GM19468 (cell line): ENCODE measurements at regions not wholly inside any gene's neighbourhood (a gene's known extent, or its start where the extent isn't known, plus 50 kb on each side); places are given as distances from the start of the nearest gene placed in this dataset.

Experiments used
- ATAC-seq: cut with Tn5 transposase; IDR thresholded peaks from one replicate; pipeline ENCODE4 v1.9.1; 2021; ENCODE audit warnings: mild to moderate bottlenecking, moderate library complexity, moderate number of reproducible peaks; ENCODE audit not compliant: unreplicated experiment; ENCODE audit errors: extremely low read depth

DNA sequence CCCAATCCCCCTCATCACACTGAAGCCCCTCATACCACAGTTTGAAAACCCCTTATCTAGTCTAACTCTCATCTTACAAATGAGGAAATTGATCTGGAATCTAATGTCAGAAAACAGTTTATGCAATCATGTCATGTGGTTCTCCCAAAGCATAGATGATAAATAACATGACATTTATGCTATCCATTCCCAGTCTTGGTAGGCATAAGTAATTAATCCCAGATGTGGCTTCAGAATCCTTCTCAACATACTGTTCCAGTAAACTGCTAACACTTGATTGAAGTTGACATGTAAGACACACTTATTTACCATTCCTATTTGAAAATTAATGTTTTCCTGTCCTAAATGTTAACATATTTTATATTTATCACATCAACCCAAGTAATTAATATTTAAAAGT, 168.7 kb downstream of the GALC start:
- no peak for ATAC-seq

DNA sequence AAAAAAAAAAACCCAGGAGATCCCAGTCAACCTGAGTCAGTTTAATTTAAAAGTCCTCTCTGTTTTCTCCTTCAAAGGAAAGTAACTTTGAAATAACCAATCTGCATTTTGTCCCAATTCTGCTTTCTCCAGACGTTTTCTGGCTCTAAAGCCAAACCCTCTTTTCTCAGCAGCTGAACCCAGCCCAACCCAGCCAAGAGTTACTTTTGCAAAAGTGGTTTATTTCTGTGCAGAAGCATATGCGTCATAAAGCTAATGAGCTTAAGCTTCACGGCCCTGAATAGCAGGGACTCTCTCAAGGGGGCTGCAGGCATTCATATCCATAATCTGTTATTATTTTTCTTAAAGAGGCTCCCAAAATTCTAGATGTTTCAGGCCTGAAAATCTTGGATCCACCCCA, 176.6 kb downstream of the GALC start:
- ATAC-seq: no peak

DNA sequence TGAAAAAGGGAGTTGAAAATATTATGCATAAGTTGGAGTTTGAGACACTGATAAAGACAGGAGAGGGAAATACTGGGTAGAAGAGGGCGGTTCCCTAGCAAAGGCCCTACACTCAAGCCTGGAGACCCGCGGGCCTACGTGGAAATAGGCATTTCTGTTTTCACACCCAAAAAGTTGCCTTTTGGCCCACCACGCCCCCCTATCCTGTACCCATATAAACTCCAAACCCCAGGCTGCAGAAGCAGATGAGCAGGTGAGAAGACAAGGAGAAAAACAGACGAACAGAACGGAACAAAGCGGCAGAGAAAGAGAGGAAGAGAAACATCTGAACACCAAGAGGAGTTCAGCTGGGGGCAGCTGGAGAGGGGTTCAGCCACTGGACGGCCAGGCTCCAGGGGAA, 177.9 kb downstream of the GALC start:
- no peak for ATAC-seq

DNA sequence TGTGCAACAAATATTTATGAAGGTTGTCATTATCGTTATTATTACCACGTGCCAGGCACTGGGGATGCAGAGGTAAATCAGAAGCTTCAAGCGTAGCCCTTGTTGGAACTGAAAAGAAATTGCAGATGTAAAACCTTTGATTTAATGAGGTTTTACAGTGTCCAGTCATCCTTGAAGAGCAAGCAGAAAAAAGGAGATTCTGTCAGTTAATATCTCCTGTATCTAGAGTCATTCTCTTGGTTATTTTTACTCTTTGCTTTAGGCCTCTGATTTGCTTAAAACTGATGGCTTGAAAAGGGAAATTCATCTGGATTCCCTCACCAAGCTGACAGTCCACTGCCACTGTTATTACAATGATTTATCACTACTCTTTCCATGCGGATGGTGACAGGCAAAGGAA, 179.3 kb downstream of the GALC start:
- no peak for ATAC-seq

DNA sequence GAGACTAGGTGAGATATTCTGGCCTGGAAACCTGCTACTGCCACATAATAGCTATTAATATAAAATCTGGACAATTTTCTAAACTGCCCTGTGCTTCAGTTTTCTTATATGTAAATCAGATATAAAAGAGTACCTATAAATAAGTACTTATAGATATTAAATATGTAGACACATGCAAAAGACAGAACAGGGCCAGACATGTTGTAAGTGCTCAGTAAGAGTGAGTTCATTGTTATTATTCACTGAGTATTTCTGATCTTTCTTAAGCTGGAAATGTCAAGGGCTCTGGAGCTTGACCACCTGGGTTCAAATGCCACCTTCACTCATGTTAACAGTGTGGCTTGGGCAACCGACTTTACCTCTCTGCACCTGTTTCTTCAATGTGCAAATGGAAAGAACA, 179.8 kb downstream of the GALC start:
- ATAC-seq: no peak

DNA sequence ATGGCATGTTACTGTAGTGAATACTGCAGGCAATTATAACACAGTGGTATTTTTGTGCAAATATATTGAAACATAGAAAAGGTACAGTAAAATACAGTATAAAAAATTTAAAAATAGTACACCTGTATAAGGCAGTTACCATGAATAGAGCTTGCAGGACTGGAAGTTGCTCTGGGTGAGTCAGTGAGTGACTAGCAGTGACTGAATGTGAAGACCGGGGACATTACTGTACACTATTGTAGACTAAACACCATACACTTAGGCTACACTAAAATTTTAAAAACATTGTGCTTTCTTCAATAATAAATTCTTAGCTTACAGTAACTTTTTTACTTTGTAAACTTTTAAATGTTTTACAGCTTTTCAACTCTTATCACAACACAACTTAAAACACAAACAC, 181.7 kb downstream of the GALC start:
- ATAC-seq: no peak

DNA sequence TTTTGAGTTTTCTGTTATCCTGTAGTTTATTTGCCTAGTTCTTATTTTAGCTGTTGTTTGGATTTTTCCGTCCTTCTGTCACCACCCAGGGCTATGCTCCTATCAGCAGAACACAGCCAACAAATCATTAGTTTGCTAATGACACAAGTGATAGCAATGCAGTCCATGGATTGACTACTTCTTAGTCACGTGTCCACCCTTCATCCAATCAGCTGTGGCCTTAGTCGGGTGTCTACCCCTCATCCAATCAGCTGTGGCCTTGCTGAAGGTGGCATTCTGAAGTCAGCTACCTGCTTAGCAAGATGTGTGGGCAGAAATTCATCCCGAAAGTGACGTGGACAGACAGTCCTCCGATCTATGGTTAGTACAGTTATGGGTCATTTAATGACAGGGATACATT, 182.3 kb downstream of the GALC start:
- no peak for ATAC-seq

DNA sequence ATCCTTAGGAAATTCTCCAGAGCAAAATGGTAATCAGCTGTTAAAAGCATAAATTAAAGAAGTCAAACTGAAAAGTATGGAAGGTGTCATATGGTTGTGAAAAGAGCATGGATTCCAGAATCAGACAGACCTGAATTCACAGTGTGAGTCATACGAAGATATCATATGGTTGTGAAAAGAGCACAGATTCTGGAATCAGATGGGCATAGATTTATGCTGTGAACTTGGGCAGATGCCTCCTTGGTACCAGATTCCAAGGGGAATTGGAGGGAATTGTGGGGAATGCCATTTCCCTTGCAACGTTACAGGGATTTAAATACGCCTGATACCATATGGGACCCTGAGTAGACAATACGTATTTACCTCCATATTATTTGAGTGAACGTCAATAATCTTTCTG, 183.7 kb downstream of the GALC start:
- ATAC-seq: no peak

DNA sequence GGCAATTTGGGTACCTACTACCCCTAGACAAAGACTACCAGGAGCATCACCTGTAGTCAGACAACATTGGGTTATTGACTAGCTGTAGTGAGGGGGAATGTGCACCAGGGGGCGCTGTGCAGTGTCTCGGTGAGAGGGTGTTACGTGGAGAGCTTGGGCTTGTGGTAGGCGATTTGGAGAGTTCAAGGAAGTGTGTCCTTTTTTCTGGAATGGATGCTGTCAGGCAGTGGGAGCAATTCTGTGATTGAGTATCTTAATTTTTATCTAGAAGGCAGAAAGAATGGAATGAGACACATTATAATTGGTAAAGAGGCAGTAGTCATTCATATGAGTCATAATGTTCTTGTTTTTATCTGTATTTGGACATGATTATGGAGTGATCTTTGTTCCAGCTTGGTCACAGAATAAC, 187.7 kb downstream of the GALC start:
- no peak for ATAC-seq

DNA sequence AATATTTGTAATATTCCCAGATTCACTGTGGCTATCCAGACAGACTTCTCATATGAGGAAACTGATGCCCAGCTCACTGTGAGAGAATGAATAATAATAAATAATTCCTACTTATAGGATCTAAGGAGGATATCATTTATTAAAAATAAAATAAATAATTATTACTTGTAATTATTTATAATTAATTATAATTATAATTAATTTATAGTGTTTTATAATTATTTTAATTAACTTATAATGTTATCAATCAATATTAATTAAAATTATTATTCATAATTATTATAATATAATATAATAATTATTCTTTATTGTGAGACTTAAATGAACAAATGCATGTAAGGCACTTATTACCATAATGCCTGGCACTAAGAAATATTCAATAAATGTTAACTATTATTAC, 192.8 kb downstream of the GALC start:
- ATAC-seq: no peak

DNA sequence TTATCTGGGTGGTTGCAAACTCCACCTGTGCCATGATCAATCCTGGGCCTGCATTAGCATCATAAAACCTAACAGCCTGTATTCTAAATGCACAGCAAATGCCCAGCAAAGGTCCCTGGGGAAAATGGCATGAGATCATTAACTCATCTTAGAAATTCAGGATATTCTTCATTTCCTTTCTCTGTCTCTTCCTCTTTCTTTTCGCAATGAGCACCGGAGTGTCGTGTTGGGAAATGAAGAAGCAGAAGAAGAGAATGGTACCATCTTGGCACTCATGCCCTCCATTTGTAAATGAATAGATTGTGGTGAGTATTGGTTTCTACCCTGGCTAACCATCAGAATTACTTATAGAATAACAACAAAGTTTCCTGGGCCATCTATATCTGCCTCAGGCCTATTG, 193.6 kb downstream of the GALC start:
- ATAC-seq: no peak

DNA sequence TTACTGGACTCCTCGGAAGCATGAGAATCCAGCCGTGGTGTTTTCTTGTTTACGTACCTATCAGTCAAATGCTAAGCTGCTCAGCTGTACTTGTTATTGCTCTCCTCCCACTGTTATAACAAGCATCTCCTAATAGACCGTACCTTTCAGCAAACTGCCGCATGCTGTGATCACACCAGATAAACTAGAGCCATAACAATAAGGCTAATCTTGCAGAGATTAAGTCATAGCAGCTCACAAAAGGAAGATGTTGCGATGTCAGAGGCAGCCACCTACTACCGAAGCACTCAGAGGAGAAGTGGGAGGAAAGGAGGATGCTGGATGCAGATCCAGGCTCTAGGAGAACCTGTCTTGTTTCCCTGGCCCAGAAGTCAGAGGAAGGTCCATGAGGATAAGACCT, 196.0 kb downstream of the GALC start:
- no peak for ATAC-seq

DNA sequence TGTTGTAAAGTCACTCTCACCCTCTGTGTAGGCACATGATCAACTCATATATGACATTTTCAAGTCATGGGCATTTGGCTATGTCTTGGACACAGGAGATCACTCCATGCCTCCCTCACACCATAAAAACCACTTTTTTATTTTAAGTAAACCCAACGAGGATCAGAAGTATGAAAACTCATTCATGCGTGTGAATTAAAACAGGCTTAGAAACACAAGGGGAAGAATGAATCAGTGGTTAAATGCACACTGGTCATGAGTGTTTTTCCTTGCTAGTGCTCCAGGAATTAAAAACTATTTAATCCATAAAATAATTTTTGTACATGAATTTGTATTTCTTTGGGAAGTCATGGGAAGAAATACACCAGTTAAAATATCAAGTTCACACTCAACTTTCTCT, 198.4 kb downstream of the GALC start:
- no peak for ATAC-seq

DNA sequence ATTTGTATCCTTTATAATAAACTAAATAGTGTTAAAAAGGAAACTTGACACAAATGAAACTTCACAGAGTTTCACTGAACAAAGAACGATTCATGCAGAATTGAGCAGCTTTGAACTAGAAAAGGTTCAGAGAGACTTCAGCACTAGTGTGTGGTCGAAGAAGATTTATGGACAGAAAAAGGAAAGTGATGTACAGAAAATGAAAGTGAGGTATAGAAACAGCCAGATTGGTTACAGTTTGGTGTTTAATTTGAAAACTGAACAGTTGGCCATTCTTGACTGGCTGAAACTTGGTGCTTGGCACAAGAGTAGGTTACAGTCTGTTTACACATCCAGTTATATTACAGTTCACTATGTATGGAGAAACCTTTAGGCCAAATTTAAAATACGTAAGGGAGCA, 207.1 kb downstream of the GALC start:
- no peak for ATAC-seq

DNA sequence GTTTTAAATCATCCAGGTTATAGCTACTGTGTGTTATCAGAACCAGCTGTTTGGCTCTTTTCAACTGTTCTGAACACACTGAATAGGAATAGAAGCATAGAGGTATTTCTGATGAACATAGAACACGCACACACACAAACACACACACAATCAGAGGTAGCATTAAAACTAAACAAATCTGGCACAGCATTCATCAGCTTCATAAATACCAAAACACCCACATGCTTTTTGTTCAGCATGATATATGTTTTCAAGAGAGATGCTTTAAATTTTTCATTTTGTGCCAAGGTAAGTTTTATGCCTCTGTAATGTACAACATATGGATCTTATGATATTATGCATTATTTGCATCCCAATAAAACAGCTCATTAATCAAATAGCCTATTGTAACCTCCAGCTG, 208.6 kb downstream of the GALC start:
- no peak for ATAC-seq

DNA sequence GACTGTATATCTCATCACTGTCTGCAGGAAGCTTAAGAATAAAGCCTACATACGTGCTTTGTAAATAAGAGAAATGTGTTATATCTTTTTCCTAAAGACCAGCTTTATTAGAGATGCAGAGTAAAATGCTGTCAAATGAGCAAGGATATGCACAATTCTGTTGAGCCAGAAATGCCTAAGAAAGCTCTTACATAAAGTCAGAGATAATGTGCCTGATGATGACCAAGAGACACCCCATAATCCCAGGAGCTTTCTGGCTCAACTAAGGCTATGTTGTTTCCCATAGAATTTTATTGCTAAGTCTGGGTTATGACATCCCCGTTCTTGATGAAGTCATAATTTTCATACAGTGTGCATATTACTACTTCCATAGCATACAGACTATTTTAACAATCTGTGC, 209.9 kb downstream of the GALC start:
- no peak for ATAC-seq

DNA sequence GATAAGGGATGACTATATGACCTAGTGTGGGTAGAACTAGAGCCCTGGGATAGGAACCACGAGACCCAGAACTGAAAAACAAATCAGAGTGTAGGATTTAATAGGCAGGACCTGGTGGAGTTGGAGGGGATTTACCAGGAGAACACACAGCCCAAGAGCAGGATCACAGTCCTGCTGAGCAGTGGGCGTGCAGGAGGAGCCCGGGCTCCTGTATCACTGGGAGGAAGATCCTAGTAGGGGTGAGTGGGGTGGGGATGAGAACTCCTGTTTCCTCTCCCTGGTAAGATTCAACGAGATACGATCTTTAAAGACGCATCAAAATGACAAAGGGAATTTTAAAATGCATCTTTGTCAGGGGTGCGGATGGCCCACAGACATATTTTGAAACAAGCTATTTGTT, 220.1 kb downstream of the GALC start:
- ATAC-seq: no peak

DNA sequence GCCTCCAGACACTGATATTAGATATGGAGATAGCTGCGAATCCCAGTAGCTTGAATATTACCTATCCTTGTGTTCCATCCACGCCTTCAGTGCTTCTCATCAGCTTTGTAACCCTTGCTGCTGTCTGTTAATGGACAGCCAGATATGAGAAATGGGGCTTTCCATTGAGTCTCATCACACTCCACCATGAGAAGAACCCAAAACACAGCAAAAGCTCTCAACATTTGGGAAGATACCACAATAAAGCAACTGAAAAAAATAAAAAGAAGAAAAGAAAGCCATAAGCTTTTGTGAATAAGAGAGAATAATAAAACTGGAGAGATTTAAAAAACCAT, 225.4 kb downstream of the GALC start:
- ATAC-seq: no peak

DNA sequence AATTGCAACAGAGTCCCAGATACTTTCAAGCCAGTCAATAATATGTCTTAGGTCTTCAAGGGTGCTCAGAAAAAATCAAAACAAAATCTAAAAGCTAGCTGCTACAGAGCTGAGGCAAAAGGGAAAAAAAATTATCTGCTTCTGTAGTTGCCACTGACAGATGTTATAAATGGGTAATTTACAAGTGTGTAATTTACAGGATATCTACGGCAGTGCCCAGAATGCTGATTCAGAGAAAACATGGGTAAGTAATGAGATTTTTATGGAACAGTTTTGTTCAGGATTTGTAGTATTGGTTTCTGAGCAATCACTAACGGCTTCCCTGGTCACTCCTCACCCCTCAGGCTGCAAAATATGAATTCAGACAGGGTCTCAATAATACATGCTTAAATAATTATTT, 234.1 kb downstream of the GALC start:
- no peak for ATAC-seq

DNA sequence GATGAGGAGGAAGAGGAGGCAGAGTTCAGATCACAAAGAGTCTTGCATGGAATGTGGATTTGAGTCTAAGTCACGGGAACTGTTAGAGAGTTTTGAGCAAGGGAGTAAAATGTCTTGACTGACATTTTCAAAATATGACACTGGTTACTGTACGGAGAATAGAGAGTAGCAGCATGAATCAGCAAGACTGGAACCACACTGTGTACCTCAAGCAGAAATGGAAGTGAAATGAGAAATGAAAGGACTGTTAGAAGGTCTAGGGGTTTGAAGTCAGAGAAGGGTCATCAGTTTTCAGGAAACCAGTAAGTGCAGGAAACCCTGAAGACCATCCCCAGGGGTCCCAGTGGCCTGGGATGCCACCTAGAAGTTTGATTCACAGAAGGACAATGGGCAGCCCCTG, 236.3 kb downstream of the GALC start:
- no peak for ATAC-seq

DNA sequence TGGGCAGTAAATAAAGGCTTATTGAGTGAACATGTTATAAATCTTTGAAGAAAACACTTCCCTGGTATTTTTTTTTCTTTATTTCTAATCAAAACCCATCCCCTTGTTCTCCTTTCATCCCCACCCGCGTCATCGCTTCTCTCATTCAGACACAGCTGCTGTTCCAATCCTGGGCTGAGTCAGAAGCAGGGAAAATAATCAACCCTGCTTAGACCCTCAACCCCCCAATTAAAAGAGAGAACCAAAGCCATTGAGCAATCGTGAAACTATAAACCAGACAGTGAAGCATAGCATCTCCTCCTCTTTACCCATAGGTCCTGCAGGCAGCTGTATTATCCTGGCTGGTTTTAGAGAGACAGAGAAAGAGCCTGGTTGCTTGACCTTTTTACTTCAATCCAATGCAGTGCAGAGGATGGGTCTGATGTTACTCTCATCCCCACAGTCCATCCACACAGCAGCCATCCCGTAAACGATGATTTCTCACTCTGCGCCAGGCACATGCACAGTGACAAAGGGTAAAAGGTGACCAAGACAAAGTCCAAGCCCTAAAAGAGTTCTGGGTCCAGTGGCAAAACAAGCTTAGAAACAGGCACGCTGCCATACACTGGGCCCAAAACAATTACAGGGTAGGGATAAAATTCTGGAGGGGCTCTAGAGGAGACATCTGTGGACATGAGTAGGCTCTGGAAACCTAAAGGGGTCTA, 238.3 kb downstream of the GALC start:
- ATAC-seq: no peak

DNA sequence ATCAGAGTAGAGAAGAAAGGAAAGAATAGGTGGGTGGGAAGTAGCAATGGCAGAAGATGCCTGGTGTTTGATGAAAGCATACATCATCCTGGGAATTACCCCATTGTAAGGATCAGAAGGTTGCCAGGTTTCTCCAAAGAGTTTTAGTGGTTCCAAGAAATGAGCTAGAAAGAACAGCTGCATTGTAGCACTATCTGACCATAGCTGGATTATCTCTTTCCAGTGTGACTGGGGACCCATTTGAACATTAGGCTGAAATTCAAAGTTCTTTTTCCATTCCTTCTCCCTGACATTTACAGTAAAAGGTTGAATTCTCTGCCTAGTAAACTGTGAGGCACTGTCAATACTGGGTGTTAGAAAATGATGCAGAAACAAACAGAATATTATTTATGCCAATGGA, 244.4 kb downstream of the GALC start:
- ATAC-seq: no peak

DNA sequence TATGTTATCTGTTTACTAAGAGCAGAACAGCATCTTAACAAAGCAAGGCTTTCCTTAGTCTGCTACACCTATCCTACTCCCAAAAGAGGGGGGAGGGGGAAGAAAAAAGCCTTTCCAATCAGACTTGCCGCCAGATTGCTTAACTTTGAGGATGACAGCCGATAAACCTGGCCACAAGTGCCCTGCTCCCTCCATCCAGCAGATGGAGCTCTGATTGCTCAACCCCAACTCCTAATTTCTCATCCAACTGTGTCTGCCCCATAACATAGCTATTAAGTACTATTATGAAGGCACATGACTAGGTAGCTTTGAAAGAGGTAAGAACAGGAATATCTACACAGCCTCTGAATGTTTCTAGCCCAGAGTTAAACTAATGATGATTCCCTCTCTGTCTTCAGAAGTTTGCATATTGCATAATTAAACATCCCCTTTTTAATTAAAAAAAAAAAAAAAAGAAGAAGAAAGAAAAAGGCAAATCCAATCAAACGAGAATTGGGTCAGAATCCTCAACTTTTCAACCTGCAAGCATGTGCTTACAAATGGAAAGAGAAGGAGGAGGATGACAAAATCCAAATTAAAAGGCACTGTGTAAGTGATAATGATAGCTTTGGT, 247.4 kb downstream of the GALC start:
- ATAC-seq: no peak
